ENCODE measurements at regions not wholly inside any gene's neighbourhood (a gene's known extent, or its start where the extent isn't known, plus 50 kb on each side); places are given as distances from the start of the nearest gene placed in this dataset.

DNA sequence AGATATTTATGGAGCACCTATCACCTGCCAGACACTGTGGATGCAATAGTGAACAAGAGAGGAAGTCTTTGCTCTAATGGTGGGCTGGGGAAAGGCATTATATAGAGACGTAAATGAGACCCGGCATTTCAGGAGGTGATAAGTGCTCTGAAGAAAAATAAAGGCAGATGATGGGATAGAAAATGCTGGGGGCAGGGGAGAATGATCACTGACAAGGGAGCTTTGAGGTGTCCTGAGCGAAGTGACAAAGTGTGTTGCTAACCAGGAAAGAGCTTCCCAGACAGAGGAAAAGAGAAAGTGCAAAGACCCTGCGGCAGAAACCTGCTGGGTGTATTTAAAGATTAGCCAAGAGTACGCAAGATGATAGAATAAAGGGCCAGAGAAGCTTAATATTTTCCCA is 1096.1 kb downstream of the BCL11B start:
- H3K4me3 ChIP-seq (ENCODE audit: severe bottlenecking) = no peak overlapping the region
- ATAC-seq (ENCODE audit: low read depth) = no peak
- H3K36me3 ChIP-seq (ENCODE audit: low read depth) = no peaks in the 10 kb centered on the region
- DNase-seq (ENCODE audit: low spot score) = no peak
- TF ChIP-seq, protein P1, sequence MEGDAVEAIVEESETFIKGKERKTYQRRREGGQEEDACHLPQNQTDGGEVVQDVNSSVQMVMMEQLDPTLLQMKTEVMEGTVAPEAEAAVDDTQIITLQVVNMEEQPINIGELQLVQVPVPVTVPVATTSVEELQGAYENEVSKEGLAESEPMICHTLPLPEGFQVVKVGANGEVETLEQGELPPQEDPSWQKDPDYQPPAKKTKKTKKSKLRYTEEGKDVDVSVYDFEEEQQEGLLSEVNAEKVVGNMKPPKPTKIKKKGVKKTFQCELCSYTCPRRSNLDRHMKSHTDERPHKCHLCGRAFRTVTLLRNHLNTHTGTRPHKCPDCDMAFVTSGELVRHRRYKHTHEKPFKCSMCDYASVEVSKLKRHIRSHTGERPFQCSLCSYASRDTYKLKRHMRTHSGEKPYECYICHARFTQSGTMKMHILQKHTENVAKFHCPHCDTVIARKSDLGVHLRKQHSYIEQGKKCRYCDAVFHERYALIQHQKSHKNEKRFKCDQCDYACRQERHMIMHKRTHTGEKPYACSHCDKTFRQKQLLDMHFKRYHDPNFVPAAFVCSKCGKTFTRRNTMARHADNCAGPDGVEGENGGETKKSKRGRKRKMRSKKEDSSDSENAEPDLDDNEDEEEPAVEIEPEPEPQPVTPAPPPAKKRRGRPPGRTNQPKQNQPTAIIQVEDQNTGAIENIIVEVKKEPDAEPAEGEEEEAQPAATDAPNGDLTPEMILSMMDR (IDR thresholded peaks at IDR 0.05; ENCODE audit: poor library complexity, severe bottlenecking) = no peak
- H3K27me3 ChIP-seq (ENCODE audit: insufficient read depth, poor library complexity, severe bottlenecking) = no peaks in the 10 kb centered on the region
- H3K9me3 ChIP-seq (ENCODE audit: severe bottlenecking) = no peaks in the 10 kb centered on the region
- H3K27ac ChIP-seq (ENCODE audit: poor library complexity, severe bottlenecking) = no peak overlapping the region
- H3K4me1 ChIP-seq (ENCODE audit: insufficient read depth, poor library complexity, severe bottlenecking) = no peaks in the 10 kb centered on the region

DNA sequence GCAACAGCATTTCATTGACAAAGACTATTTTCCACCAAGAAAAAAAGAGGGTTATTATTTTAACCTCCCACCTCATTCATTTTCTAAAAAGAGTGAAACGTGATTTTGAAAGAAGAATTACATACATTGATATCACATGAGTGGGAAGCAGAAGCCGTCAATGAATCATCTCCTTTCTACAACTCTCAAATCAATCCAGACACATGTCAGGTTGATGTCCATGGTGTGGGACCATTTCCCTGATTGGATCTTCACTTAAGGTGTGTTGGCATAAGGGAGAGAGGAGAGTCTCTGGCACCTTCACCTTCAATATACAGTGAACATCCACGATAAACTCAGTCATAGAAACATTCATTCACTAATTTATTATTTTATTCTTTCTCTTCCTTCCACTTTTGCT is 1095.1 kb downstream of the BCL11B start:
- Histone ChIP-seq H3K9me3 (ENCODE audit: severe bottlenecking) (no peaks in the 10 kb centered on the region), H3K4me3 (ENCODE audit: severe bottlenecking) (no peak overlapping the region), H3K27ac (ENCODE audit: poor library complexity, severe bottlenecking) (no peak overlapping the region), H3K4me1 (ENCODE audit: insufficient read depth, poor library complexity, severe bottlenecking) (no peaks in the 10 kb centered on the region), H3K27me3 (ENCODE audit: insufficient read depth, poor library complexity, severe bottlenecking) (no peaks in the 10 kb centered on the region), H3K36me3 (ENCODE audit: low read depth) (no peaks in the 10 kb centered on the region)
- no peak for DNase-seq (ENCODE audit: low spot score)
- TF ChIP-seq, protein P1 (IDR thresholded peaks at IDR 0.05; ENCODE audit: poor library complexity, severe bottlenecking) = no peak
- no peak for ATAC-seq (ENCODE audit: low read depth)

DNA sequence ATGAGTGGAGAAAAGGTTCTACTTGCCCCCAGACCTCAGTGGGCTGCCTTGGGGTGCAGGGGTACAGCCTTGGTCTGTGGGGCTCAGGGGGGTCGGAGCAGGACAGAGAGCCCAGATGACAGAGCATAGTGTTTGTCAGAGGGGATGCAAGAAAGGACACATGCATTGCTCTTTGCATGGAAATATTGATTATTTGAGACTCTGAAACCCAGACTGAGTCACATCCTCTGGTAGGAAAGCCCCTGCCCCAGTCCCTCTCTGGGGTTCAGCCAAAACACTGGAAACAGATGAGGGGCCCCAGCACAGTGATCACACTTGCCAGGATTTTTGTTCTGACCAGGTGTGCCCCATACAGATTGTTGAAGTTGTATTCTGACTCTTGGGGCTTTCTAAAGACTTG is 1094.4 kb downstream of the BCL11B start:
- Histone ChIP-seq H3K27ac (ENCODE audit: poor library complexity, severe bottlenecking) (no peak overlapping the region), H3K36me3 (ENCODE audit: low read depth) (no peaks in the 10 kb centered on the region), H3K9me3 (ENCODE audit: severe bottlenecking) (no peaks in the 10 kb centered on the region), H3K4me3 (ENCODE audit: severe bottlenecking) (no peak overlapping the region), H3K4me1 (ENCODE audit: insufficient read depth, poor library complexity, severe bottlenecking) (peaks cover 5% of the 10 kb centered on the region), H3K27me3 (ENCODE audit: insufficient read depth, poor library complexity, severe bottlenecking) (no peaks in the 10 kb centered on the region)
- TF ChIP-seq, protein P1 (IDR thresholded peaks at IDR 0.05; ENCODE audit: poor library complexity, severe bottlenecking) = no peak
- DNase-seq (ENCODE audit: low spot score) = no peak
- no peak for ATAC-seq (ENCODE audit: low read depth)

DNA sequence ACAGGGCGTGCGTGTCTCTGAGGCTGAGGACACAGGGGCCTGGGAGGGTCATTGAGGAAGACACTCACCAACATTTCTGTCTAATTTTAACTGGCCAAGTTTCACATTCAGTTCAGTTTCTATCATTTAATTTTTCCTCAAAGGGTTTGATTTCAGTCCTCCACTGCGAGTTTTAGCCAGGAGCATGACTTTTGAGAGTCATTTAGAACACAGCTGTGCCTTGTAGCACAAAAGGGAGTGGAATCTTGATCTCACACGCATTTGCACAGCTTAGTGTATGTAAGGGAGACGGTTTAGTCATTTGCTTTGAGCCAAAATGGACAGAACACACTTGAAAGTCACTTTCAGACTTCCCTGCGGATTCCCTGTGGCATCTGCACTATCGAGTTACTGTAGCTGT is 1090.8 kb downstream of the BCL11B start:
- ATAC-seq (ENCODE audit: low read depth) = no peak
- no peak overlapping the region for H3K27ac ChIP-seq (ENCODE audit: poor library complexity, severe bottlenecking)
- peaks cover 20% of the 10 kb centered on the region for H3K4me1 ChIP-seq (ENCODE audit: insufficient read depth, poor library complexity, severe bottlenecking)
- no peaks in the 10 kb centered on the region for H3K27me3 ChIP-seq (ENCODE audit: insufficient read depth, poor library complexity, severe bottlenecking)
- no peaks in the 10 kb centered on the region for H3K9me3 ChIP-seq (ENCODE audit: severe bottlenecking)
- no peak overlapping the region for H3K4me3 ChIP-seq (ENCODE audit: severe bottlenecking)
- no peak for DNase-seq (ENCODE audit: low spot score)
- TF ChIP-seq, protein P1 (IDR thresholded peaks at IDR 0.05; ENCODE audit: poor library complexity, severe bottlenecking) = no peak
- no peaks in the 10 kb centered on the region for H3K36me3 ChIP-seq (ENCODE audit: low read depth)

DNA sequence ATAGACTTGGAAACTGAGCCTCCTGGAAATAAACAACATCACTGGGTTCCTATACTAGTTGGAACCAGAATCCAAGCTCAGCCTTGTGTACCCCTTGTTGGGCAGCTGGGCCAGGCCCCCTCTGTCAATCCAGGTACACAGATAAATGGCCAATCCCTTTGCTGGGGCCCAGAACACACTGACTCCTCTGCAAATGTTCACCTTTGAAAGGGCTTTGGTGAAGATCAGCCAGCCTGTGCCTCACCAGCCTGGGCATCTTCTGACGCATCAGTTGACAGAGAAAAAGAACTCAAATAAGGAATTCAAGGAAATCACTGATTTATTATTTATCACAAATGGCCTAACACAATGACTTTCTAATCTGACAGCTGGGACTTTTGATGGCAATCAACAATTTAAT is 1090.2 kb downstream of the BCL11B start:
- Histone ChIP-seq H3K27ac (ENCODE audit: poor library complexity, severe bottlenecking) (no peak overlapping the region), H3K4me3 (ENCODE audit: severe bottlenecking) (no peak overlapping the region), H3K9me3 (ENCODE audit: severe bottlenecking) (no peaks in the 10 kb centered on the region), H3K27me3 (ENCODE audit: insufficient read depth, poor library complexity, severe bottlenecking) (no peaks in the 10 kb centered on the region), H3K4me1 (ENCODE audit: insufficient read depth, poor library complexity, severe bottlenecking) (peaks cover 25% of the 10 kb centered on the region), H3K36me3 (ENCODE audit: low read depth) (no peaks in the 10 kb centered on the region)
- TF ChIP-seq, protein P1 (IDR thresholded peaks at IDR 0.05; ENCODE audit: poor library complexity, severe bottlenecking) = no peak
- ATAC-seq (ENCODE audit: low read depth) = no peak
- no peak for DNase-seq (ENCODE audit: low spot score)

Measured in RWPE2 (cell line).